G401 (cell line): ENCODE measurements at regions not wholly inside any gene's neighbourhood (a gene's known extent, or its start where the extent isn't known, plus 50 kb on each side); places are given as distances from the start of the nearest gene placed in this dataset.

Source experiments
- DNase-seq: peaks from one replicate; pipeline ENCODE4 v3.0.0-alpha.2; 2015; ENCODE audit warnings: low spot score
- in situ Hi-C: cut with HindIII; loops from 2 replicates; pipeline ENCODE4 v1.10.0; 2016; ENCODE audit warnings: low sequenced_read_pairs, mixed read lengths

GRCh38 chr2:166593403-166593802, 99.4 kb upstream of the SCN7A start:
- no peak for DNase-seq

GRCh38 chr2:166592750-166593149, 98.7 kb upstream of the SCN7A start:
- DNase-seq = no peak
- in situ Hi-C loops = no loop called here

More at GRCh38 chr2:166593403-166593802, 99.4 kb upstream of the SCN7A start:
- in situ Hi-C loops = no loop called here

GRCh38 chr2:166591226-166591625, 97.2 kb upstream of the SCN7A start:
- no peak for DNase-seq
- in situ Hi-C loops = no loop called here

DNA sequence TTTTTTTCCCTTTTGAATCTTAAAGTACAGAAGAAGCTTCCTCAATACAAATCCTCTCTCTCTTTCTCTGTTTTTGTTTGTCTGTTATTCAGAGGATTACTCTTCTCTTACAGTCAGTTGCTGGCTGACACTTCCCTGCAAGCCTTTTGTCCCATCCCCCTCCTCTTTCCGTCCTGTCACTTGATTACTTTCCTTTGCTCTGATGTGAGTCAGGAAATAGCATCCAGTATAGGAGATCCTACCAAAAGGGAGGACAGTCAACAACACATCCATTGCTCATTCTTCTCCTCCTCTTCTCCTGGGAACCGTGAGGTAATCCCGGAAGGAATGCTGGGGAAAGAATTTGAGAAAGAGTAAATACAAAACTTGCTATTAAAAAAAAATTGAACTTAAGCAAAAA, 79.3 kb upstream of the SCN7A start:
- no peak for DNase-seq
- in situ Hi-C loops = no loop called here

DNA sequence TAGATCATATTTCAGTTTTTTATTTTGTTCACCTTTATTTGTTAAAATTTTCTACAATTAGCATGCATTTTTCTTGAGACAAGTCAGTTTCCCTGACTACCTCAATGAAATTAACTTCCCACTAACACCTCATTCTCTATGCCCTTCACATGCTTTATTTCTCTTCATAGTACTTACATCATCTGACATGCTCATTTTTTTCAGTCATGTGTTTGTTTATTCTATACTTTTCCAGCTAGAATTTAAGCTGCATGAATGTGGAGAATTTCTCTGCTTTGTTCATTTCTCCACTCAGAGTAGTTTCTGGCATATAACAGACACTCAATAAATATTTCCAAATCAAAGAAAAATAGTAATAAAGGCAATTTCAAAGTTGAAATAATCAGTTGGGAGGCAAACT, 78.9 kb upstream of the SCN7A start:
- DNase-seq = no peak

GRCh38 chr2:166568409-166568808, 74.4 kb upstream of the SCN7A start:
- in situ Hi-C loops = no loop called here
- DNase-seq = no peak

More for the DNA sequence above, 78.9 kb upstream of the SCN7A start:
- in situ Hi-C loops = no loop called here

DNA sequence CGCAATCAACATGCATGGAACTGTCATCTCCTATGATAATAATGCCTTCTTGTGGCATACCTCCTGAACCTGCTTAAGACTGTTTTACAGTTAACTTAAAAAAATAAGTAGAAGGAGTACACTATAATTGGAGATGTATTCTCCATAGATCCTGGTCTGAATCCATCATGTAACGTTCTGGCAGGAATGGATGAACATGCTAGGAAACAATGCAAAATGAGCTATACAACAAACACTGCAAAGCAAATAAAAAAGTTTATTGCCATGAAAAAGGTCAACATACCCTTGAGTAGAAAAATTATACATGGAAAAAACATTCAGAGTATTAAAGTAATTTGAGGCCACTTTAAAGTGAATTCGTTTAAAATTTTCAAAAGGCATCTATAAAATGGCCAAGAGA, 71.5 kb upstream of the SCN7A start:
- DNase-seq = no peak
- in situ Hi-C loops = no loop called here

DNA sequence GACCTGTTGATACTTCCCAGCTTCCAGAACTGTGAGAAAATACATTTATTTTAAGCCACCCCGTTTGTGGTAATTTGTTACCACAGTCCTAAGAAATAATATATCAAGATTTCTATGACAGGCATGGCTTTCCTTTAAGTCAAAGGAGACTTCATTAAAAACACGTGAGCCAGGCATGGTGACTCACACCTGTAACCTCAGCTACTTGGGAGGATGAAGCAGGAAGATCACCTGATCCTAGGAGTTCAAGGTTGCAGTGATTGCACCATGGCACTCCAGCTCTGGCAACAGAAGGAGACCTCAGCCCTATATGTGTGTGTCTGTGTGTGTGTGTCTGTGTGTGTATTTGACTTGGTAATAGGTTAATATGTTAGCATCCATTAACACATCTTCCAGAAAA, 69.8 kb upstream of the SCN7A start:
- no peak for DNase-seq
- in situ Hi-C loops = no loop called here

DNA sequence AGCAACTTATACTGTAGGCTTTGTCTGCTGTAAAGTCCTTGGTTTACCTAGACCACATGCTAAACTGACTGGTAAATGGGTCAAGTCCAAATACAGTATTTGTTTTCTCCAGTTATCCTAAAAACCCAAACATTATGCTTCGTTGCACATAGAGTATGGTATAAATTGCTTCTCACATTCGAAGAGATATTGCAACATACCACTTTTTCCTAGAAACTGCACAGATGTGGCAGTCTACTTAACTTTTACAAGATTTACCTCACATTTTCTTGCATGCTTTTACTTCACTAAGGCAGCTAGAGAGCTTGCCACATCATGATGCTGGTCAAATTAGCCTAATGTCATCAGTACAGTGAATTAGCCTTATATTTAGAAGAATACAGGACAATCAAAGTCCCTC, 66.0 kb upstream of the SCN7A start:
- in situ Hi-C loops = no loop called here
- no peak for DNase-seq

- DNase-seq = no peak
- in situ Hi-C loops = no loop called here
Observed at GRCh38 chr2:166550923-166551322, 56.9 kb upstream of the SCN7A start.

DNA sequence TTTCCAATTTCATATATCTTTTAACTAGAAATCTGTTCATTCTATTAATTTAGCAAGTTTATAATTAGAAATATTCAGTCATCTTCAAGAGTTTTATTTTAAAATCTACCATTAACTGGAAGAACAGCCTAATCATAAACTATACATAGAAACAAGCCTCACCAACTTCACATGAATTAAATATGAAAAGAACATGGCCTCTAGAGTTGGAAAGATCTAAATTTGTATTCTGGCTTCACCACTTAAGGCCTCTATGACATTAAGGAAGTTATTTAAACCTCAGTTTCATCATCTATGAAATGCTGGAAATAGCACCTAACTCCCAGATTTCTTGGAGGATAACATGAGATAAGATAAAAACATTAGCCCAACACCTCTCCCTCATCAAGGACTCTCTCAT, 51.4 kb upstream of the SCN7A start:
- no peak for DNase-seq
- in situ Hi-C loops = no loop called here
